H1 (cell line): ENCODE measurements at regions not wholly inside any gene's neighbourhood (a gene's known extent, or its start where the extent isn't known, plus 50 kb on each side); places are given as distances from the start of the nearest gene placed in this dataset.

ENCODE experiments used
- CTCF ChIA-PET: fragments of 300-600 bp; sonication (Branson Sonifier 250); formaldehyde crosslinking; loops from one replicate; lab custom pipeline; 2021; ENCODE audit not compliant: partially characterized antibody; lab: Charles Lee
- POLR2A ChIA-PET: fragments of 300-600 bp; sonication (Branson Sonifier 250); formaldehyde crosslinking; loops from one replicate; lab custom pipeline; 2021; ENCODE audit warnings: inconsistent platforms; ENCODE audit not compliant: partially characterized antibody; lab: Charles Lee
- DNase-seq, 2 experiments: peaks; one replicate each; pipeline versions ENCODE4 v3.0.0 to v3.0.0-alpha.2; 2010 to 2022; ENCODE audit warnings: low spot score in 2 of 2, low read depth in 1 of 2, mixed read lengths in 1 of 2
- FAIRE-seq: peaks from 2 replicates; lab custom pipeline; 2011; peaks lifted over from hg19 to GRCh38; lab: Jason Lieb, UNC
- H2AFZ ChIP-seq: 2 replicates; pipeline ENCODE4 v1.8.1; 2012; ENCODE audit warnings: low read length, inconsistent platforms
- H2AK5ac ChIP-seq: 2 replicates; pipeline ENCODE4 v1.6.1; 2013; ENCODE audit warnings: low read depth, low read length
- H2BK120ac ChIP-seq: replicated peaks from 2 replicates; pipeline ENCODE3; 2013; ENCODE audit warnings: low read depth, low read length, inconsistent platforms
- H2BK12ac ChIP-seq: 2 replicates; pipeline ENCODE4 v1.6.1; 2013; ENCODE audit warnings: low read depth, low read length
- H2BK15ac ChIP-seq: 2 replicates; pipeline ENCODE4 v1.6.1; 2013; ENCODE audit warnings: low read length
- H2BK20ac ChIP-seq: 2 replicates; pipeline ENCODE4 v1.6.1; 2013; ENCODE audit warnings: low read length
- H2BK5ac ChIP-seq: 2 replicates; pipeline ENCODE4 v1.6.1; 2013; ENCODE audit warnings: low read depth, low read length
- H3K14ac ChIP-seq: 2 replicates; pipeline ENCODE4 v1.6.1; 2013; ENCODE audit warnings: inconsistent platforms; ENCODE audit not compliant: insufficient read length
- H3K18ac ChIP-seq: 2 replicates; pipeline ENCODE4 v1.6.1; 2013; ENCODE audit warnings: low read length; ENCODE audit errors: extremely low read depth
- H3K23ac ChIP-seq: 2 replicates; pipeline ENCODE4 v1.6.1; 2013; ENCODE audit warnings: inconsistent platforms; ENCODE audit not compliant: insufficient read length
- H3K23me2 ChIP-seq: 2 replicates; pipeline ENCODE4 v1.6.1; 2013; ENCODE audit warnings: low read depth, low read length
- H3K27ac ChIP-seq: 2 replicates; pipeline ENCODE4 v1.6.1; 2011; ENCODE audit warnings: low read depth, low read length, inconsistent platforms
- H3K27me3 ChIP-seq, 4 experiments: replicated peaks in 1 of 4; 1 replicate in 1 of 4; 2 replicates in 3 of 4; pipeline versions ENCODE4 v1.6.1 to v1.8.1; 2011 to 2013; ENCODE audit warnings: low read length in 3 of 4, mild to moderate bottlenecking in 3 of 4, inconsistent platforms in 2 of 4, mixed read lengths in 2 of 4, moderate library complexity in 1 of 4; ENCODE audit not compliant: control insufficient read depth in 3 of 4, insufficient read depth in 3 of 4; ENCODE audit errors: extremely low read depth in 1 of 4
- H3K36me3 ChIP-seq, 4 experiments: 2 replicates each; pipeline versions ENCODE4 v1.6.1 to v1.8.1; 2011 to 2013; ENCODE audit warnings: mild to moderate bottlenecking in 4 of 4, low read length in 3 of 4, moderate library complexity in 2 of 4, control low read depth in 1 of 4, inconsistent platforms in 1 of 4; ENCODE audit not compliant: insufficient read depth in 4 of 4, control insufficient read depth in 2 of 4
- H3K4ac ChIP-seq: replicated peaks from 2 replicates; pipeline ENCODE3; 2013; ENCODE audit warnings: low read length, low read depth, mixed read lengths, inconsistent platforms; ENCODE audit not compliant: insufficient read length
- H3K4me1 ChIP-seq, 4 experiments: replicated peaks in 1 of 4; 1 replicate in 1 of 4; 2 replicates in 3 of 4; pipeline versions ENCODE4 v1.6.1 to v1.8.1; 2011 to 2013; ENCODE audit warnings: low read length in 3 of 4, inconsistent platforms in 2 of 4, mixed read lengths in 1 of 4; ENCODE audit not compliant: insufficient read depth in 4 of 4, control insufficient read depth in 3 of 4
- H3K4me2 ChIP-seq, 2 experiments: 2 replicates each; pipeline versions ENCODE4 v1.6.1 to v1.8.1; 2011 to 2013; ENCODE audit warnings: low read depth in 2 of 2, low read length in 2 of 2, control low read depth in 1 of 2, inconsistent platforms in 1 of 2, mild to moderate bottlenecking in 1 of 2; ENCODE audit not compliant: insufficient read depth in 1 of 2
- H3K4me3 ChIP-seq, 4 experiments: fragments of 200-600, 300-600 bp in 1 of 4; sonication (generic), shearing (Covaris generic), sonication (Bioruptor Twin) in 1 of 4; 2 replicates each; pipeline versions ENCODE4 v1.5.1 to v1.8.1; 2011 to 2016; ENCODE audit warnings: low read length in 4 of 4, low read depth in 3 of 4, control low read depth in 2 of 4, inconsistent platforms in 2 of 4, mild to moderate bottlenecking in 2 of 4, mixed read lengths in 1 of 4, moderate library complexity in 1 of 4; ENCODE audit not compliant: insufficient read depth in 2 of 4; ENCODE audit errors: extremely low read depth in 1 of 4
- H3K56ac ChIP-seq: replicated peaks from 2 replicates; pipeline ENCODE3; 2013; ENCODE audit warnings: low read depth, mild to moderate bottlenecking, mixed read lengths, low read length, inconsistent platforms; ENCODE audit not compliant: insufficient read length
- H3K79me1 ChIP-seq: 2 replicates; pipeline ENCODE4 v1.6.1; 2013; ENCODE audit warnings: low read depth, low read length, control low read depth
- H3K79me2 ChIP-seq, 2 experiments: 2 replicates each; pipeline versions ENCODE4 v1.6.1 to v1.8.1; 2012 to 2013; ENCODE audit warnings: low read length in 2 of 2, mild to moderate bottlenecking in 2 of 2, inconsistent platforms in 1 of 2; ENCODE audit not compliant: insufficient read depth in 2 of 2, control insufficient read depth in 1 of 2
- H3K9ac ChIP-seq, 4 experiments: replicated peaks in 1 of 4; 1 replicate in 1 of 4; 2 replicates in 3 of 4; pipeline versions ENCODE4 v1.6.1 to v1.8.1; 2011 to 2013; ENCODE audit warnings: low read depth in 3 of 4, low read length in 3 of 4, control low read depth in 2 of 4, mild to moderate bottlenecking in 2 of 4, moderate library complexity in 2 of 4, inconsistent platforms in 1 of 4; ENCODE audit errors: extremely low read depth in 1 of 4
- H3K9me3 ChIP-seq, 2 experiments: 2 replicates each; pipeline versions ENCODE4 v1.6.1 to v1.8.1; 2012 to 2013; ENCODE audit warnings: mild to moderate bottlenecking in 2 of 2, moderate library complexity in 2 of 2, control low read depth in 1 of 2, inconsistent platforms in 1 of 2, low read depth in 1 of 2, low read length in 1 of 2, mixed read lengths in 1 of 2; ENCODE audit not compliant: insufficient read depth in 2 of 2
- H4K20me1 ChIP-seq, 2 experiments: replicated peaks in 1 of 2; 2 replicates each; pipeline versions ENCODE3 to v1.8.1; 2011 to 2013; ENCODE audit warnings: inconsistent platforms in 2 of 2, low read length in 2 of 2, mild to moderate bottlenecking in 1 of 2; ENCODE audit not compliant: insufficient read depth in 2 of 2, control insufficient read depth in 1 of 2
- H4K5ac ChIP-seq: 2 replicates; pipeline ENCODE4 v1.6.1; 2013; ENCODE audit warnings: low read length, low read depth, mixed read lengths, inconsistent platforms; ENCODE audit not compliant: insufficient read length
- H4K8ac ChIP-seq: 2 replicates; pipeline ENCODE4 v1.8.0; 2013; ENCODE audit warnings: mild to moderate bottlenecking, moderate library complexity, low read length, inconsistent platforms; ENCODE audit not compliant: insufficient read depth; ENCODE audit errors: extremely low read depth
- H4K91ac ChIP-seq: replicated peaks from 2 replicates; pipeline ENCODE3; 2013; ENCODE audit warnings: low read length, mixed read lengths, inconsistent platforms; ENCODE audit not compliant: insufficient read length
- EP300 ChIP-seq, 2 experiments: IDR thresholded peaks; 1 replicate in 1 of 2; 2 replicates in 1 of 2; pipeline ENCODE4 v1.6.1; 2011 to 2012; ENCODE audit warnings: low read depth in 2 of 2, low read length in 2 of 2, mild to moderate bottlenecking in 2 of 2, borderline replicate concordance in 1 of 2, inconsistent platforms in 1 of 2, moderate library complexity in 1 of 2
- GABPA ChIP-seq: IDR thresholded peaks from 2 replicates; pipeline ENCODE4 v1.6.1; 2011; ENCODE audit warnings: mild to moderate bottlenecking, low read length, moderate library complexity, borderline replicate concordance; ENCODE audit not compliant: insufficient read depth
- KDM4A ChIP-seq: IDR thresholded peaks from one replicate; pipeline ENCODE4 v1.7.1; 2012; ENCODE audit warnings: low read depth, mild to moderate bottlenecking, moderate library complexity, low read length, inconsistent platforms; ENCODE audit not compliant: severe bottlenecking
- MAFK ChIP-seq: IDR thresholded peaks from 2 replicates; pipeline ENCODE4 v1.6.1; 2012; ENCODE audit warnings: low read depth, mild to moderate bottlenecking, improper control_type of control experiment, low read length
- NANOG ChIP-seq: IDR thresholded peaks from 2 replicates; pipeline ENCODE4 v1.6.1; 2011; ENCODE audit warnings: low read length, low read depth, mild to moderate bottlenecking, inconsistent platforms; ENCODE audit not compliant: insufficient read depth, poor library complexity, severe bottlenecking
- PHF8 ChIP-seq: fragments of 200-600 bp; sonication (generic); conservative IDR thresholded peaks from 2 replicates; pipeline ENCODE4 v1.7.1; 2012; ENCODE audit warnings: low read depth, mild to moderate bottlenecking, inconsistent platforms, low read length, moderate library complexity
- RNF2 ChIP-seq: fragments of 200-900, 300-1000 bp; sonication (generic); IDR thresholded peaks from 2 replicates; pipeline ENCODE4 v1.7.1; 2016; ENCODE audit warnings: borderline replicate concordance, low read depth, mild to moderate bottlenecking, antibody characterized with exemption, low read length; ENCODE audit not compliant: poor library complexity, severe bottlenecking; ENCODE audit errors: missing control alignments
- SAP30 ChIP-seq: fragments of 300-600 bp; sonication (generic); IDR thresholded peaks from 2 replicates; pipeline ENCODE4 v1.7.1; 2012; ENCODE audit warnings: low read length, moderate library complexity, mild to moderate bottlenecking, inconsistent platforms; ENCODE audit not compliant: insufficient read depth, insufficient replicate concordance
- SP4 ChIP-seq: IDR thresholded peaks from 2 replicates; pipeline ENCODE4 v1.6.1; 2012; ENCODE audit warnings: low read length, inconsistent platforms
- TEAD4 ChIP-seq: IDR thresholded peaks from 2 replicates; pipeline ENCODE4 v1.6.1; 2012; ENCODE audit warnings: low read depth, low read length, inconsistent platforms, mixed read lengths
- WGBS, 2 experiments: shearing (Covaris generic) in 1 of 2; methylation state at CpG; one replicate each; pipeline versions ENCODE4 v1.1.6 to v1.1.7; 2013 to 2015; ENCODE audit warnings: low lambda C conversion rate in 2 of 2, mixed read lengths in 2 of 2, inconsistent platforms in 1 of 2, low coverage in 1 of 2, missing lambda C conversion rate in 1 of 2; ENCODE audit not compliant: insufficient replicate concordance in 2 of 2, insufficient coverage in 1 of 2, insufficient read length in 1 of 2; ENCODE audit errors: extremely low coverage in 1 of 2, missing lambda C conversion rate in 1 of 2; 5-methylcytosine and 5-hydroxymethylcytosine counted together
- TF ChIP-seq, protein P1 (sequence below), 3 experiments: IDR thresholded peaks; 1 replicate in 2 of 3; 2 replicates in 1 of 3; pipeline versions ENCODE4 v1.5.1 to v1.6.1; 2011; ENCODE audit warnings: low read length in 3 of 3, mild to moderate bottlenecking in 3 of 3, inconsistent platforms in 2 of 3, low read depth in 1 of 3, moderate library complexity in 1 of 3; ENCODE audit not compliant: insufficient read depth in 1 of 3; ENCODE audit errors: control extremely low read depth in 1 of 3

DNA sequence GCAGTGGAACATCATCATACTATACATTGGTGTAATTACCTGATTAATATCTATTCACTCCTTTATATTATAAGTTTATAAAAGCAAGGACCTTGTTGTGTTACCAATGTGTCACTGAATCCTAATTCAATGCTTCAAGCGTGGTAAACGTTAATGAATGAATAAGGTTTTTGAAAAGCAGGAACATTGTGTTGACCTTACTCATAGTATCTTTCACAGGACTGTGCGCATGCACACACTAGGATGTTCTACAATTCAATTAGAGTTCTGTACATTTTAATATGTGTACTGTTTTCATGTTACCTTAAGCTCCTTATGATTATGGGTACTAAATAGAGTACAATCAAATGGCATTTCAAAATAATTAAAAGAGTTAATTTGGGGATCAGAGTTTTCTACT is 578.5 kb downstream of the BMP2 start:
- no peak overlapping the region for H3K4me3 ChIP-seq
- no peak overlapping the region for H4K91ac ChIP-seq
- H3K79me2 ChIP-seq: no peaks in the 10 kb centered on the region
- H3K56ac ChIP-seq: no peak overlapping the region
- no peaks in the 10 kb centered on the region for H3K23me2 ChIP-seq
- no peaks in the 10 kb centered on the region for H3K4me1 ChIP-seq
- H3K4me2 ChIP-seq: no peak overlapping the region
- CTCF ChIA-PET: interaction anchor here (1.0 kb wide), 1 partner anchor 13 kb away, joined by 3 read pairs; no protein-coding TSS in a partner anchor
- H4K8ac ChIP-seq: no peak overlapping the region
- H3K4ac ChIP-seq: no peak overlapping the region
- H3K23ac ChIP-seq: no peak overlapping the region
- no peak overlapping the region for H2BK120ac ChIP-seq
- TF ChIP-seq TEAD4 (no peak), KDM4A (no peak), GABPA (no peak), PHF8 (no peak), SAP30 (no peak), SP4 (no peak), NANOG (no peak), EP300 (IDR thresholded peaks at IDR 0.05; ENCODE audit: borderline replicate concordance in 1 of 2, low read depth in 2 of 2, low read length in 2 of 2) (no peak), RNF2 (no peak), MAFK (no peak)
- TF ChIP-seq, protein P1, sequence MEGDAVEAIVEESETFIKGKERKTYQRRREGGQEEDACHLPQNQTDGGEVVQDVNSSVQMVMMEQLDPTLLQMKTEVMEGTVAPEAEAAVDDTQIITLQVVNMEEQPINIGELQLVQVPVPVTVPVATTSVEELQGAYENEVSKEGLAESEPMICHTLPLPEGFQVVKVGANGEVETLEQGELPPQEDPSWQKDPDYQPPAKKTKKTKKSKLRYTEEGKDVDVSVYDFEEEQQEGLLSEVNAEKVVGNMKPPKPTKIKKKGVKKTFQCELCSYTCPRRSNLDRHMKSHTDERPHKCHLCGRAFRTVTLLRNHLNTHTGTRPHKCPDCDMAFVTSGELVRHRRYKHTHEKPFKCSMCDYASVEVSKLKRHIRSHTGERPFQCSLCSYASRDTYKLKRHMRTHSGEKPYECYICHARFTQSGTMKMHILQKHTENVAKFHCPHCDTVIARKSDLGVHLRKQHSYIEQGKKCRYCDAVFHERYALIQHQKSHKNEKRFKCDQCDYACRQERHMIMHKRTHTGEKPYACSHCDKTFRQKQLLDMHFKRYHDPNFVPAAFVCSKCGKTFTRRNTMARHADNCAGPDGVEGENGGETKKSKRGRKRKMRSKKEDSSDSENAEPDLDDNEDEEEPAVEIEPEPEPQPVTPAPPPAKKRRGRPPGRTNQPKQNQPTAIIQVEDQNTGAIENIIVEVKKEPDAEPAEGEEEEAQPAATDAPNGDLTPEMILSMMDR (IDR thresholded peaks at IDR 0.05; ENCODE audit: control extremely low read depth in 1 of 3, insufficient read depth in 1 of 3, low read depth in 1 of 3, low read length in 3 of 3): no peak
- H3K18ac ChIP-seq: no peak overlapping the region
- no peak overlapping the region for H2BK5ac ChIP-seq
- no peaks in the 10 kb centered on the region for H3K27me3 ChIP-seq
- H2BK15ac ChIP-seq: no peak overlapping the region
- no peaks in the 10 kb centered on the region for H4K20me1 ChIP-seq
- no peak overlapping the region for H3K14ac ChIP-seq
- no peaks in the 10 kb centered on the region for H3K9me3 ChIP-seq
- 95% methylated on average over 3 of the region's 3 CpGs; no CpG with 5 or more reads in 1 of the 2 experiments for WGBS, 2 experiments
- H2BK20ac ChIP-seq: no peak overlapping the region
- H4K5ac ChIP-seq: no peak overlapping the region
- no peak overlapping the region for H3K9ac ChIP-seq
- FAIRE-seq (no peak), DNase-seq (no peak)
- H2AFZ ChIP-seq: no peak overlapping the region
- H2AK5ac ChIP-seq: no peak overlapping the region
- no peak overlapping the region for H2BK12ac ChIP-seq
- no peaks in the 10 kb centered on the region for H3K79me1 ChIP-seq
- POLR2A ChIA-PET: no interaction called here
- H3K36me3 ChIP-seq: no peaks in the 10 kb centered on the region
- H3K27ac ChIP-seq: no peak overlapping the region
